Thyroid gland (tissue), 4 donors: ENCODE measurements at regions not wholly inside any gene's neighbourhood (a gene's known extent, or its start where the extent isn't known, plus 50 kb on each side); places are given as distances from the start of the nearest gene placed in this dataset.

Experiments used
- POLR2A ChIP-seq, 2 donors: fragments of 450-650 bp; IDR thresholded peaks; one replicate each; pipeline ENCODE4 v1.6.1; 2017; ENCODE audit warnings: antibody characterized with exemption in 2 of 2, mild to moderate bottlenecking in 2 of 2, moderate library complexity in 1 of 2
- TF ChIP-seq, protein P1 (sequence below), 6 experiments: fragments of 200-600 bp in 3 of 6; fragments of 450-650 bp in 3 of 6; sonication (generic) in 3 of 6; IDR thresholded peaks; one replicate each; pipeline ENCODE4 v1.5.1; 2016 to 2019; ENCODE audit warnings: antibody characterized with exemption in 6 of 6, mild to moderate bottlenecking in 2 of 6, inconsistent platforms in 1 of 6, moderate library complexity in 1 of 6

GRCh38 chr5:51242456-51242855, 140.8 kb upstream of the ISL1 start:
- TF ChIP-seq, protein P1, sequence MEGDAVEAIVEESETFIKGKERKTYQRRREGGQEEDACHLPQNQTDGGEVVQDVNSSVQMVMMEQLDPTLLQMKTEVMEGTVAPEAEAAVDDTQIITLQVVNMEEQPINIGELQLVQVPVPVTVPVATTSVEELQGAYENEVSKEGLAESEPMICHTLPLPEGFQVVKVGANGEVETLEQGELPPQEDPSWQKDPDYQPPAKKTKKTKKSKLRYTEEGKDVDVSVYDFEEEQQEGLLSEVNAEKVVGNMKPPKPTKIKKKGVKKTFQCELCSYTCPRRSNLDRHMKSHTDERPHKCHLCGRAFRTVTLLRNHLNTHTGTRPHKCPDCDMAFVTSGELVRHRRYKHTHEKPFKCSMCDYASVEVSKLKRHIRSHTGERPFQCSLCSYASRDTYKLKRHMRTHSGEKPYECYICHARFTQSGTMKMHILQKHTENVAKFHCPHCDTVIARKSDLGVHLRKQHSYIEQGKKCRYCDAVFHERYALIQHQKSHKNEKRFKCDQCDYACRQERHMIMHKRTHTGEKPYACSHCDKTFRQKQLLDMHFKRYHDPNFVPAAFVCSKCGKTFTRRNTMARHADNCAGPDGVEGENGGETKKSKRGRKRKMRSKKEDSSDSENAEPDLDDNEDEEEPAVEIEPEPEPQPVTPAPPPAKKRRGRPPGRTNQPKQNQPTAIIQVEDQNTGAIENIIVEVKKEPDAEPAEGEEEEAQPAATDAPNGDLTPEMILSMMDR (IDR thresholded peaks at IDR 0.05): no peak
- no peak for TF ChIP-seq POLR2A (IDR thresholded peaks at IDR 0.05)
